Endothelial cell of umbilical vein (primary cell): ENCODE measurements at regions not wholly inside any gene's neighbourhood (a gene's known extent, or its start where the extent isn't known, plus 50 kb on each side); places are given as distances from the start of the nearest gene placed in this dataset.

ENCODE experiments used
- BruUV-seq: library from RNA; stranded (reverse); fragments of 400-500 nt; replicated peaks from 2 replicates; lab custom pipeline; 2021; lab: Mats Ljungman, UMichigan
- CTCF ChIA-PET: fragments of 300-600, 350-600 bp; sonication (Branson Sonifier 250); formaldehyde crosslinking; loops from one replicate; lab custom pipeline; 2021; ENCODE audit warnings: antibody characterized with exemption, inconsistent platforms; lab: Charles Lee
- POLR2A ChIA-PET: fragments of 300-600, 350-600 bp; sonication (Branson Sonifier 250); formaldehyde crosslinking; loops from one replicate; lab custom pipeline; 2021; ENCODE audit warnings: antibody characterized with exemption, inconsistent platforms; lab: Charles Lee
- DNase-seq: peaks from one replicate; pipeline ENCODE4 v3.0.0-alpha.2; 2011; ENCODE audit warnings: low read depth, low spot score
- FAIRE-seq: peaks from 2 replicates; lab custom pipeline; 2011; peaks lifted over from hg19 to GRCh38; lab: Jason Lieb, UNC
- H2AFZ ChIP-seq: 2 replicates; pipeline ENCODE4 v1.6.0; 2012; ENCODE audit warnings: low read depth, low read length, control low read depth, inconsistent platforms
- H3K27ac ChIP-seq: 2 replicates; pipeline ENCODE4 v1.5.1; 2011; ENCODE audit warnings: low read depth, mild to moderate bottlenecking, control low read depth, low read length, moderate library complexity; ENCODE audit not compliant: insufficient read depth
- H3K27me3 ChIP-seq, 2 experiments: 2 replicates each; pipeline versions ENCODE4 v1.6.0 to v1.6.1; 2011; ENCODE audit warnings: low read length in 2 of 2, mixed read lengths in 1 of 2; ENCODE audit not compliant: control insufficient read depth in 2 of 2, insufficient read depth in 2 of 2
- H3K36me3 ChIP-seq, 2 experiments: 2 replicates in 1 of 2; 3 replicates in 1 of 2; pipeline ENCODE4 v1.5.1; 2011; ENCODE audit warnings: low read length in 2 of 2, mild to moderate bottlenecking in 1 of 2, moderate library complexity in 1 of 2; ENCODE audit not compliant: control insufficient read depth in 2 of 2, insufficient read depth in 2 of 2; ENCODE audit errors: extremely low read depth in 1 of 2
- H3K4me1 ChIP-seq: 3 replicates; pipeline ENCODE4 v1.5.1; 2011; ENCODE audit warnings: mild to moderate bottlenecking, low read length; ENCODE audit not compliant: control insufficient read depth, insufficient read depth; ENCODE audit errors: extremely low read depth
- H3K4me2 ChIP-seq: 2 replicates; pipeline ENCODE4 v1.6.1; 2011; ENCODE audit warnings: low read length, control low read depth, mixed read lengths; ENCODE audit not compliant: insufficient read depth
- H3K4me3 ChIP-seq, 3 experiments: fragments of 200-600 bp in 1 of 3; sonication (generic), shearing (Covaris generic) in 1 of 3; replicated peaks in 1 of 3; 2 replicates each; pipeline ENCODE4 v1.5.1; 2011 to 2016; ENCODE audit warnings: control low read depth in 3 of 3, low read length in 3 of 3, mild to moderate bottlenecking in 2 of 3, inconsistent platforms in 1 of 3, low read depth in 1 of 3, moderate library complexity in 1 of 3; ENCODE audit not compliant: insufficient read depth in 1 of 3
- H3K79me2 ChIP-seq: 2 replicates; pipeline ENCODE4 v1.6.0; 2012; ENCODE audit warnings: low read length, inconsistent platforms; ENCODE audit not compliant: control insufficient read depth, insufficient read depth
- H3K9ac ChIP-seq: replicated peaks from 2 replicates; pipeline ENCODE3; 2011; ENCODE audit warnings: low read length, control low read depth; ENCODE audit not compliant: insufficient read depth; ENCODE audit errors: extremely low read depth
- H3K9me1 ChIP-seq: replicated peaks from 3 replicates; pipeline ENCODE4 v1.6.0; 2011; ENCODE audit warnings: mild to moderate bottlenecking, low read length; ENCODE audit not compliant: control insufficient read depth, insufficient read depth; ENCODE audit errors: extremely low read depth
- H3K9me3 ChIP-seq: replicated peaks from 2 replicates; pipeline ENCODE4 v1.5.1; 2012; ENCODE audit warnings: low read length, inconsistent platforms; ENCODE audit not compliant: control insufficient read depth, insufficient read depth
- H4K20me1 ChIP-seq: replicated peaks from 2 replicates; pipeline ENCODE3; 2011; ENCODE audit warnings: mild to moderate bottlenecking, low read length; ENCODE audit not compliant: control insufficient read depth, insufficient read depth; ENCODE audit errors: extremely low read depth
- EZH2 ChIP-seq: IDR thresholded peaks from 2 replicates; pipeline ENCODE4 v1.6.1; 2012; ENCODE audit warnings: borderline replicate concordance, low read depth, mild to moderate bottlenecking, moderate library complexity, low read length, inconsistent platforms; ENCODE audit not compliant: severe bottlenecking
- FOS ChIP-seq: IDR thresholded peaks from 2 replicates; pipeline ENCODE4 v1.6.1; 2011; ENCODE audit warnings: mild to moderate bottlenecking, low read length, moderate library complexity, borderline replicate concordance; ENCODE audit not compliant: insufficient read depth
- GATA2 ChIP-seq: IDR thresholded peaks from 2 replicates; pipeline ENCODE4 v1.7.0; 2011; ENCODE audit warnings: low read depth, mild to moderate bottlenecking, moderate library complexity, mixed read lengths, low read length; ENCODE audit not compliant: insufficient read length, insufficient read depth
- JUN ChIP-seq: IDR thresholded peaks from 2 replicates; pipeline ENCODE4 v1.6.1; 2011; ENCODE audit warnings: borderline replicate concordance, low read depth; ENCODE audit not compliant: insufficient read length, insufficient read depth
- MYC ChIP-seq: IDR thresholded peaks from one replicate; pipeline ENCODE4 v1.6.1; 2011; ENCODE audit warnings: mild to moderate bottlenecking, low read depth, low read length
- POLR2A ChIP-seq: IDR thresholded peaks from 2 replicates; pipeline ENCODE4 v1.6.1; 2012; ENCODE audit warnings: low read depth, mild to moderate bottlenecking, control low read depth, low read length
- POLR2AphosphoS5 ChIP-seq: IDR thresholded peaks from 2 replicates; pipeline ENCODE4 v1.6.1; 2012; ENCODE audit warnings: low read depth, mild to moderate bottlenecking, control low read depth, low read length, moderate library complexity; ENCODE audit not compliant: insufficient read depth
- dilution Hi-C: fragments of 300-500 bp; cut with MboI; formaldehyde crosslinking; loops from one replicate; pipeline ENCODE4 v1.15.0; 2019; ENCODE audit warnings: low sequenced_read_pairs; ENCODE audit not compliant: extremely low pct_ligation_motif_present
- intact Hi-C: fragments of 100-400 bp; cut with micrococcal nuclease; formaldehyde crosslinking; loops from one replicate; pipeline ENCODE4 v1.10.0; 2022
- TF ChIP-seq, protein P1 (sequence below): IDR thresholded peaks from 2 replicates; pipeline ENCODE4 v1.6.1; 2011; ENCODE audit not compliant: insufficient read depth, insufficient read length
- TF ChIP-seq, protein P2 (sequence below), 2 donors: IDR thresholded peaks; 1 replicate in 1 of 2; 2 replicates in 1 of 2; pipeline ENCODE4 v1.5.1; 2011; ENCODE audit warnings: low read length in 2 of 2, mild to moderate bottlenecking in 2 of 2, moderate library complexity in 2 of 2, control low read depth in 1 of 2, inconsistent platforms in 1 of 2, low read depth in 1 of 2; ENCODE audit not compliant: insufficient read depth in 1 of 2; ENCODE audit errors: extremely low read depth in 1 of 2

DNA sequence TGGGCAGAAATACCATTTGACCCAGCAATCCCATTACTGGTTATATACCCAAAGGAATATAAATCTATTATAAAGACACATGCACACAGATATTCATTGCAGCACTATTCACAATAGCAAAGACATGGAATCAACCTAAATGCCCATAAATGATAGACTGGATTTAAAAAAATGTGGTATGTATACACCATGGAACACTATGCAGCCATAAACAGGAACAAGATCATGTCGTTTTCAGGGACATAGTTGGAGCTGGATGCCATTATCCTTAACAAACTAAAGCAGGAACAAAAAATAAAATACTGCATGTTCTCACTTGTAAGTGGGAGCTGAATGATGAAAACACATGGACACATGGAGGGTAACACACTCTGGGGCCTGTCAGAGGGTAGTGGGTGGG lies 335.6 kb downstream of the BTG1 start:
- H2AFZ ChIP-seq, result no peak overlapping the region
- H3K36me3 ChIP-seq, result no peaks in the 10 kb centered on the region
- H3K27me3 ChIP-seq, result no peaks in the 10 kb centered on the region
- TF ChIP-seq GATA2 (no peak), MYC (no peak), FOS (no peak), POLR2A (no peak), EZH2 (no peak), JUN (no peak), POLR2AphosphoS5 (no peak)
- TF ChIP-seq, protein P1, sequence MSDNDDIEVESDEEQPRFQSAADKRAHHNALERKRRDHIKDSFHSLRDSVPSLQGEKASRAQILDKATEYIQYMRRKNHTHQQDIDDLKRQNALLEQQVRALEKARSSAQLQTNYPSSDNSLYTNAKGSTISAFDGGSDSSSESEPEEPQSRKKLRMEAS, result no peak
- TF ChIP-seq, protein P2, sequence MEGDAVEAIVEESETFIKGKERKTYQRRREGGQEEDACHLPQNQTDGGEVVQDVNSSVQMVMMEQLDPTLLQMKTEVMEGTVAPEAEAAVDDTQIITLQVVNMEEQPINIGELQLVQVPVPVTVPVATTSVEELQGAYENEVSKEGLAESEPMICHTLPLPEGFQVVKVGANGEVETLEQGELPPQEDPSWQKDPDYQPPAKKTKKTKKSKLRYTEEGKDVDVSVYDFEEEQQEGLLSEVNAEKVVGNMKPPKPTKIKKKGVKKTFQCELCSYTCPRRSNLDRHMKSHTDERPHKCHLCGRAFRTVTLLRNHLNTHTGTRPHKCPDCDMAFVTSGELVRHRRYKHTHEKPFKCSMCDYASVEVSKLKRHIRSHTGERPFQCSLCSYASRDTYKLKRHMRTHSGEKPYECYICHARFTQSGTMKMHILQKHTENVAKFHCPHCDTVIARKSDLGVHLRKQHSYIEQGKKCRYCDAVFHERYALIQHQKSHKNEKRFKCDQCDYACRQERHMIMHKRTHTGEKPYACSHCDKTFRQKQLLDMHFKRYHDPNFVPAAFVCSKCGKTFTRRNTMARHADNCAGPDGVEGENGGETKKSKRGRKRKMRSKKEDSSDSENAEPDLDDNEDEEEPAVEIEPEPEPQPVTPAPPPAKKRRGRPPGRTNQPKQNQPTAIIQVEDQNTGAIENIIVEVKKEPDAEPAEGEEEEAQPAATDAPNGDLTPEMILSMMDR (IDR thresholded peaks at IDR 0.05; ENCODE audit: extremely low read depth in 1 of 2, insufficient read depth in 1 of 2, low read depth in 1 of 2, low read length in 2 of 2), result no peak
- H3K4me2 ChIP-seq, result no peak overlapping the region
- DNase-seq, result no peak
- dilution Hi-C loops, result no loop called here
- no peak overlapping the region for H3K4me3 ChIP-seq
- intact Hi-C loops, result loop anchor here (2.0 kb wide), 2 partner anchors 181 to 285 kb away; no protein-coding TSS in a partner anchor
- no peaks in the 10 kb centered on the region for H3K4me1 ChIP-seq
- FAIRE-seq, result no peak
- H3K9ac ChIP-seq, result no peak overlapping the region
- no TSS peak for BruUV-seq
- H3K9me3 ChIP-seq, result no peaks in the 10 kb centered on the region
- no peaks in the 10 kb centered on the region for H3K9me1 ChIP-seq
- no peaks in the 10 kb centered on the region for H3K79me2 ChIP-seq
- no peaks in the 10 kb centered on the region for H4K20me1 ChIP-seq
- no peak overlapping the region for H3K27ac ChIP-seq
- ChIA-PET POLR2A (no interaction called here), CTCF (interaction anchor here (1.3 to 4.5 kb wide), 8 partner anchors 10 to 761 kb away, joined by 3 to 111 read pairs (median 25); partner anchors contain the start of gene BTG1)
